CD14-positive monocyte (primary cell): ENCODE measurements at regions not wholly inside any gene's neighbourhood (a gene's known extent, or its start where the extent isn't known, plus 50 kb on each side); places are given as distances from the start of the nearest gene placed in this dataset.
A peak's percentile ranks its signal among the peaks of the same experiment; 100 is the strongest.

Experiments
- DNase-seq, 3 donors: peaks; one replicate each; pipeline ENCODE4 v3.0.0-alpha.2; 2011 to 2022
- H2AFZ ChIP-seq: 2 replicates; pipeline ENCODE4 v1.6.0; 2012; ENCODE audit warnings: mild to moderate bottlenecking, low read depth, low read length, inconsistent platforms; ENCODE audit not compliant: insufficient read depth, poor library complexity, severe bottlenecking
- H3K27ac ChIP-seq, 2 donors: 1 replicate in 1 of 2; 2 replicates in 1 of 2; pipeline ENCODE4 v1.5.1; 2012 to 2013; ENCODE audit warnings: low read length in 2 of 2, control low read depth in 1 of 2, inconsistent platforms in 1 of 2, low read depth in 1 of 2, mild to moderate bottlenecking in 1 of 2
- H3K27me3 ChIP-seq, 2 donors: one replicate each; pipeline versions ENCODE4 v1.6.0 to v1.6.1; 2011 to 2013; ENCODE audit warnings: low read length in 2 of 2; ENCODE audit not compliant: control insufficient read depth in 2 of 2, insufficient read depth in 2 of 2
- H3K36me3 ChIP-seq, 2 donors: replicated peaks in 1 of 2; 1 replicate in 1 of 2; 2 replicates in 1 of 2; pipeline versions ENCODE4 v1.5.1 to v1.6.1; 2012 to 2013; ENCODE audit warnings: low read length in 2 of 2, control low read depth in 1 of 2, inconsistent platforms in 1 of 2, mild to moderate bottlenecking in 1 of 2; ENCODE audit not compliant: insufficient read depth in 2 of 2, control insufficient read depth in 1 of 2
- H3K4me1 ChIP-seq, 2 donors: 1 replicate in 1 of 2; 2 replicates in 1 of 2; pipeline versions ENCODE4 v1.5.1 to v1.6.1; 2012 to 2013; ENCODE audit warnings: low read length in 2 of 2, control low read depth in 1 of 2, inconsistent platforms in 1 of 2, mild to moderate bottlenecking in 1 of 2, moderate library complexity in 1 of 2; ENCODE audit not compliant: insufficient read depth in 2 of 2, control insufficient read depth in 1 of 2
- H3K4me2 ChIP-seq: replicated peaks from 2 replicates; pipeline ENCODE3; 2012; ENCODE audit warnings: low read length, moderate library complexity, mild to moderate bottlenecking; ENCODE audit not compliant: poor library complexity, severe bottlenecking; ENCODE audit errors: extremely low read depth
- H3K4me3 ChIP-seq, 3 experiments: fragments of 200-600 bp in 1 of 3; sonication (generic) in 1 of 3; replicated peaks in 1 of 3; 1 replicate in 2 of 3; 2 replicates in 1 of 3; pipeline ENCODE4 v1.5.1; 2011 to 2013; ENCODE audit warnings: low read length in 3 of 3, mild to moderate bottlenecking in 3 of 3, control low read depth in 2 of 3, low read depth in 2 of 3, inconsistent platforms in 1 of 3, moderate library complexity in 1 of 3
- H3K79me2 ChIP-seq: 2 replicates; pipeline ENCODE4 v1.6.0; 2012; ENCODE audit warnings: mild to moderate bottlenecking, control low read depth, inconsistent platforms, low read length, moderate library complexity; ENCODE audit not compliant: insufficient read depth
- H3K9ac ChIP-seq: 2 replicates; pipeline ENCODE4 v1.6.0; 2017; ENCODE audit warnings: low read length, mild to moderate bottlenecking; ENCODE audit not compliant: insufficient read depth, poor library complexity, severe bottlenecking
- H3K9me3 ChIP-seq, 2 donors: replicated peaks in 1 of 2; 1 replicate in 1 of 2; 2 replicates in 1 of 2; pipeline versions ENCODE4 v1.5.1 to v1.6.1; 2012 to 2013; ENCODE audit warnings: low read length in 2 of 2, control low read depth in 1 of 2; ENCODE audit not compliant: control insufficient read depth in 1 of 2, insufficient read depth in 1 of 2
- H4K20me1 ChIP-seq: 2 replicates; pipeline ENCODE4 v1.6.0; 2012; ENCODE audit warnings: mild to moderate bottlenecking, low read length, control low read depth, moderate library complexity; ENCODE audit not compliant: insufficient read depth
- H3K27ac Mint-ChIP-seq, 7 donors: one replicate each; pipeline ENCODE4 v1.8.0; 2020; ENCODE audit warnings: mild to moderate bottlenecking in 7 of 7, mixed read lengths in 7 of 7, moderate library complexity in 6 of 7, inconsistent platforms in 2 of 7
- H3K27me3 Mint-ChIP-seq, 3 donors: one replicate each; pipeline ENCODE4 v1.8.0; 2021 to 2022; ENCODE audit warnings: low read depth in 3 of 3, mild to moderate bottlenecking in 3 of 3, mixed read lengths in 3 of 3, moderate library complexity in 3 of 3, inconsistent platforms in 1 of 3
- H3K36me3 Mint-ChIP-seq, 2 donors: one replicate each; pipeline ENCODE4 v1.8.0; 2020; ENCODE audit warnings: mixed read lengths in 2 of 2, inconsistent platforms in 1 of 2, mild to moderate bottlenecking in 1 of 2
- H3K4me1 Mint-ChIP-seq: one replicate; pipeline ENCODE4 v1.8.0; 2020; ENCODE audit warnings: mild to moderate bottlenecking, mixed read lengths
- H3K4me3 Mint-ChIP-seq, 2 donors: one replicate each; pipeline ENCODE4 v1.8.0; 2020; ENCODE audit warnings: mild to moderate bottlenecking in 2 of 2, mixed read lengths in 2 of 2, moderate library complexity in 1 of 2
- H3K9me3 Mint-ChIP-seq, 7 donors: one replicate each; pipeline ENCODE4 v1.8.0; 2020 to 2022; ENCODE audit warnings: mixed read lengths in 7 of 7, mild to moderate bottlenecking in 6 of 7, moderate library complexity in 6 of 7, inconsistent platforms in 2 of 7
- WGBS: methylation state at CpG from one replicate; pipeline ENCODE4 v1.1.5; 2013; ENCODE audit warnings: missing lambda C conversion rate; ENCODE audit not compliant: insufficient coverage; 5-methylcytosine and 5-hydroxymethylcytosine counted together
- intact Hi-C, 2 donors: fragments of 100-400 bp; cut with micrococcal nuclease; formaldehyde crosslinking; loops; one replicate each; pipeline versions ENCODE4 v1.15.0 to v1.15.1; 2023
- TF ChIP-seq, protein P1 (sequence below): fragments of 200-600 bp; IDR thresholded peaks from one replicate; pipeline ENCODE4 v1.8.0; 2022; ENCODE audit warnings: antibody characterized with exemption, mild to moderate bottlenecking

DNA sequence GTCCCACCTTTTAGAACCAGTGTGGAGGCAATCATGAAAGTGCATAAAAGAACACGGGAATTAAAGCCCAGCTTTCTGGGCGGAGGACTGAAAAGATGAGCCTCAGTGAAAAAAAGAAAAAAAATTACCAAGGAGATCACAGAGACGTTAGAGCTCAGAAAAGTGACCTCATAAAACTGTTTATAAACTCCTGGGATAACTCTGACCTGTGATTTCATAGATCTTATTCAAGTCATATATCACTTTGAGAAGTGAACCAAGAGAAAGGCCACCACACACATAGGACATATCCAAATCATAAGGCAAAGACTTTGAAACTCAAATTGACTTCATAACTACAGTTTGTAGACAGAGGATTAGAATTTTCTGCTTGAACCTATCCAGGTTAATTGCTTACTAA, 90.1 kb downstream of the KCNJ2 start:
- no CpG with 5 or more reads among the region's 3 CpGs for WGBS
- Mint-ChIP-seq H3K4me1 (no peaks in the 10 kb centered on the region), H3K36me3 (no peaks in the 10 kb centered on the region), H3K4me3 (no peak overlapping the region), H3K27me3 (peaks cover 0 to 3% (median 2%) of the 10 kb centered on the region in 3 donors), H3K27ac (no peak overlapping the region), H3K9me3 (peaks cover 0 to 2% (median 0%) of the 10 kb centered on the region in 7 donors)
- H3K36me3 ChIP-seq, result no peaks in the 10 kb centered on the region
- no peaks in the 10 kb centered on the region for H4K20me1 ChIP-seq
- no peak overlapping the region for H3K9ac ChIP-seq
- TF ChIP-seq, protein P1, sequence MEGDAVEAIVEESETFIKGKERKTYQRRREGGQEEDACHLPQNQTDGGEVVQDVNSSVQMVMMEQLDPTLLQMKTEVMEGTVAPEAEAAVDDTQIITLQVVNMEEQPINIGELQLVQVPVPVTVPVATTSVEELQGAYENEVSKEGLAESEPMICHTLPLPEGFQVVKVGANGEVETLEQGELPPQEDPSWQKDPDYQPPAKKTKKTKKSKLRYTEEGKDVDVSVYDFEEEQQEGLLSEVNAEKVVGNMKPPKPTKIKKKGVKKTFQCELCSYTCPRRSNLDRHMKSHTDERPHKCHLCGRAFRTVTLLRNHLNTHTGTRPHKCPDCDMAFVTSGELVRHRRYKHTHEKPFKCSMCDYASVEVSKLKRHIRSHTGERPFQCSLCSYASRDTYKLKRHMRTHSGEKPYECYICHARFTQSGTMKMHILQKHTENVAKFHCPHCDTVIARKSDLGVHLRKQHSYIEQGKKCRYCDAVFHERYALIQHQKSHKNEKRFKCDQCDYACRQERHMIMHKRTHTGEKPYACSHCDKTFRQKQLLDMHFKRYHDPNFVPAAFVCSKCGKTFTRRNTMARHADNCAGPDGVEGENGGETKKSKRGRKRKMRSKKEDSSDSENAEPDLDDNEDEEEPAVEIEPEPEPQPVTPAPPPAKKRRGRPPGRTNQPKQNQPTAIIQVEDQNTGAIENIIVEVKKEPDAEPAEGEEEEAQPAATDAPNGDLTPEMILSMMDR, result no peak
- DNase-seq, result no peak
- no peaks in the 10 kb centered on the region for H3K79me2 ChIP-seq
- H3K4me3 ChIP-seq, result no peak overlapping the region
- no peaks in the 10 kb centered on the region for H3K4me1 ChIP-seq
- H3K27ac ChIP-seq, result no peak overlapping the region
- H3K4me2 ChIP-seq, result no peak overlapping the region
- intact Hi-C loops, result no loop called here
- no peaks in the 10 kb centered on the region for H3K9me3 ChIP-seq
- no peak overlapping the region for H2AFZ ChIP-seq
- no peaks in the 10 kb centered on the region for H3K27me3 ChIP-seq

DNA sequence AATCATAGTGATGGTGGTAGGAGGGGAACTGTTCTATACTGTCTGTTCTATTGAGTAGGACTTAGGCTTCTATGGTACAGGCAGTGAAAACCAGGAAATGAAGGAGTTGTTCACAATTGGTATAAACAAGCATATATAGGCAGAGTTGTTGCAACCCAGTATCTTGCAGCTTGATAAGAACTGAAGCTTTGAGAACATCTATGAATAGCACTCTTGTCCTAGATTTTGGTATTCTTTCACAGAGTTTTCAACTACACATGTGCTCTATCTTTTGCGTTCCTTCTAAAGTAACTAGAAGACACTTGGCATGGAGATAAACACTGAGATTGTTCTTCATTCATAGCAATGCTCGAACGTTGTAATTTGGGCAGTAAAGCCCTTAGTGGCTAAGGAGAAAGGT, 91.8 kb downstream of the KCNJ2 start:
- TF ChIP-seq, protein P1, result no peak
- Histone ChIP-seq H3K79me2 (no peaks in the 10 kb centered on the region), H3K9me3 (no peaks in the 10 kb centered on the region), H3K27me3 (no peaks in the 10 kb centered on the region), H3K9ac (no peak overlapping the region), H3K36me3 (no peaks in the 10 kb centered on the region), H3K4me1 (peaks cover 8% of the 10 kb centered on the region in 2 donors), H3K4me2 (no peak overlapping the region), H3K27ac (no peak overlapping the region), H4K20me1 (no peaks in the 10 kb centered on the region), H2AFZ (no peak overlapping the region), H3K4me3 (no peak overlapping the region)
- 100% methylated on average over 1 of the region's 3 CpGs for WGBS
- peaks cover 0 to 3% (median 2%) of the 10 kb centered on the region in 3 donors for H3K27me3 Mint-ChIP-seq
- no peak for DNase-seq
- H3K27ac Mint-ChIP-seq, result peak overlapping the region in 1 of 7 donors; percentile 47
- H3K36me3 Mint-ChIP-seq, result no peaks in the 10 kb centered on the region
- intact Hi-C loops, result no loop called here
- peaks cover 13% of the 10 kb centered on the region for H3K4me1 Mint-ChIP-seq
- no peak overlapping the region for H3K4me3 Mint-ChIP-seq
- H3K9me3 Mint-ChIP-seq, result peaks cover 0 to 2% (median 0%) of the 10 kb centered on the region in 7 donors
